Colonic mucosa (tissue), 4 donors: ENCODE measurements at regions not wholly inside any gene's neighbourhood (a gene's known extent, or its start where the extent isn't known, plus 50 kb on each side); places are given as distances from the start of the nearest gene placed in this dataset.
"Not testable (repeated sequence)": the region's sequence is repeated elsewhere in the genome, so short reads cannot be mapped to it uniquely, and the experiment has no call there.

Source experiments
- DNase-seq: peaks from one replicate; pipeline ENCODE4 v3.0.0-alpha.2; 2020
- H3K27ac ChIP-seq: fragments of 200-600 bp; one replicate; pipeline ENCODE4 v1.8.0; 2021
- H3K27me3 ChIP-seq: fragments of 200-600 bp; one replicate; pipeline ENCODE4 v1.8.0; 2021
- H3K36me3 ChIP-seq: fragments of 200-600 bp; one replicate; pipeline ENCODE4 v1.8.0; 2021
- H3K4me1 ChIP-seq: fragments of 200-600 bp; one replicate; pipeline ENCODE4 v1.8.0; 2021; ENCODE audit warnings: mild to moderate bottlenecking
- H3K4me3 ChIP-seq: fragments of 200-600 bp; one replicate; pipeline ENCODE4 v1.8.0; 2021
- H3K9ac ChIP-seq, 2 donors: one replicate each; pipeline ENCODE4 v1.7.0; 2013; ENCODE audit warnings: control low read depth in 2 of 2, low read depth in 2 of 2, low read length in 2 of 2
- H3K9me3 ChIP-seq: fragments of 200-600 bp; one replicate; pipeline ENCODE4 v1.8.0; 2021
- intact Hi-C: fragments of 100-400 bp; cut with DNase I; formaldehyde crosslinking; loops from one replicate; pipeline ENCODE4 v1.14.1; 2022
- TF ChIP-seq, protein P1 (sequence below): fragments of 200-600 bp; IDR thresholded peaks from one replicate; pipeline ENCODE4 v1.8.0; 2022; ENCODE audit warnings: antibody characterized with exemption, mild to moderate bottlenecking
- donor health status: healthy.
- donor health status: DM: no; HTN: no; CAD: no.
- donor health status: DM: no; HTN: no; CAD: no.

DNA sequence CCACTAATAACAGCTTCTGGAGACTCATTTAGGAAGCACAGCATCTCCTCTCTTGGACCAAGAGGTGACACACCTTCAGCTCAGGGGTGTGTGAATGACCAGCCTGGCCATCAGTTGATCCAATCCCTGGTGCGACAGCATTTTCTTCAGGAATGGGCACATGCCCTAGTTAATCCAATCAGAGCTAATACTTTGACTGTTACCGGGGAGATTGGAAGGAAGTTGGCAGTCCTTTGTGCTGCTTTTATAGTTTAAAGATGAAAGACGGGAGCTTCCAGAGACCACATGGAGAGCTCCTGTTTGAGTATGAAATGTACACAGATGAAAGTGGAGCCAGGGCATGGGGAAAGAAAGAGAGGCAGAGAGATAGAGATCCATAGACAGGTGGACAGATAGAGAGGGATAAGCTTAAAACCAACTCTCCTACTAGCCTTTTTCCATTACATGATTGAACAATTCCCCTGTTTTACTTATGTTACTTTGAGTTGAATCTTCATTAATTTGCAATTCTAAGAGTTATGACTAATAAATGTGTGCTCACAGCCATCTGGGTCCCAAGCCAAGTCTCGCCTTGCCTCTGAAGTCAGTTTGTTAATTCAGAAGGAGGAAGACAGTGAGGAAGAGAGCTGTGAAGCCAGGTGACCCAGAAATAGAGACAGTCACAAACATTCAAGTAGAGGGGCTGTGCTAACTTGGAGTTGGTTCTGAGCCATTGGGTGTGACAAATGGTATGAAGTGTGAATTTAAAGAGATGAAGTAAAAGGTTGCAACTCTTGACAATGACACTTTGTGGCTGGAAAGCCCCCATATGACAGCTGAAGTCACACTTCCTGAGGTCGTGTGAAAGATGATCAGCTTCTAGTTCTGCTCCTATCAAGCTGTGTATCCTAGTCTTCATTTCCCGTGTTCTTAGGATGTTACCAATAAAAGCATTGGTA, 120.0 kb upstream of the GOT2 start:
- no peak for DNase-seq
- Histone ChIP-seq H3K4me1 (no peaks in the 10 kb centered on the region), H3K27me3 (no peaks in the 10 kb centered on the region), H3K36me3 (no peaks in the 10 kb centered on the region), H3K9me3 (no peaks in the 10 kb centered on the region), H3K9ac (no peak overlapping the region), H3K27ac (no peak overlapping the region), H3K4me3 (no peak overlapping the region)
- TF ChIP-seq, protein P1, sequence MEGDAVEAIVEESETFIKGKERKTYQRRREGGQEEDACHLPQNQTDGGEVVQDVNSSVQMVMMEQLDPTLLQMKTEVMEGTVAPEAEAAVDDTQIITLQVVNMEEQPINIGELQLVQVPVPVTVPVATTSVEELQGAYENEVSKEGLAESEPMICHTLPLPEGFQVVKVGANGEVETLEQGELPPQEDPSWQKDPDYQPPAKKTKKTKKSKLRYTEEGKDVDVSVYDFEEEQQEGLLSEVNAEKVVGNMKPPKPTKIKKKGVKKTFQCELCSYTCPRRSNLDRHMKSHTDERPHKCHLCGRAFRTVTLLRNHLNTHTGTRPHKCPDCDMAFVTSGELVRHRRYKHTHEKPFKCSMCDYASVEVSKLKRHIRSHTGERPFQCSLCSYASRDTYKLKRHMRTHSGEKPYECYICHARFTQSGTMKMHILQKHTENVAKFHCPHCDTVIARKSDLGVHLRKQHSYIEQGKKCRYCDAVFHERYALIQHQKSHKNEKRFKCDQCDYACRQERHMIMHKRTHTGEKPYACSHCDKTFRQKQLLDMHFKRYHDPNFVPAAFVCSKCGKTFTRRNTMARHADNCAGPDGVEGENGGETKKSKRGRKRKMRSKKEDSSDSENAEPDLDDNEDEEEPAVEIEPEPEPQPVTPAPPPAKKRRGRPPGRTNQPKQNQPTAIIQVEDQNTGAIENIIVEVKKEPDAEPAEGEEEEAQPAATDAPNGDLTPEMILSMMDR: no peak
- intact Hi-C loops: no loop called here

DNA sequence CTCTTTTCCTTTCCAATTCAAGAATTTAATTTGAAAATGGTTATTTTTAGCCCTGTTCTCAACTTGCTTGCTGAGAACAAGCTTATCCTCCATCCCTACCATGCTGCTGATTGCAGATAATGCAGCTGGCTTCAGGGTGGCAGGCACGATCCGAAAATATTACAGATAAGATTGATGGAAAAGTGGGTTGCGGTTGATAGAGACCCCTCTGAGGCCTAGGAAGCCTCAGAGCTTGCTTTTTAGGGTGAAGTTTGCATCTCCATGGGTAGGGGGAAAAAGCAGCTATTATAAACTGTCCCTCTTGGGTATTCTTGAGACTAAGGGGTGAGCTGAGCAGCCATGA, 116.5 kb upstream of the GOT2 start:
- intact Hi-C loops: no loop called here
- Histone ChIP-seq H3K4me3 (no peak overlapping the region), H3K36me3 (no peaks in the 10 kb centered on the region), H3K9me3 (no peaks in the 10 kb centered on the region), H3K27ac (no peak overlapping the region), H3K9ac (no peak overlapping the region), H3K4me1 (no peaks in the 10 kb centered on the region), H3K27me3 (no peaks in the 10 kb centered on the region)
- no peak for DNase-seq
- TF ChIP-seq, protein P1: no peak

DNA sequence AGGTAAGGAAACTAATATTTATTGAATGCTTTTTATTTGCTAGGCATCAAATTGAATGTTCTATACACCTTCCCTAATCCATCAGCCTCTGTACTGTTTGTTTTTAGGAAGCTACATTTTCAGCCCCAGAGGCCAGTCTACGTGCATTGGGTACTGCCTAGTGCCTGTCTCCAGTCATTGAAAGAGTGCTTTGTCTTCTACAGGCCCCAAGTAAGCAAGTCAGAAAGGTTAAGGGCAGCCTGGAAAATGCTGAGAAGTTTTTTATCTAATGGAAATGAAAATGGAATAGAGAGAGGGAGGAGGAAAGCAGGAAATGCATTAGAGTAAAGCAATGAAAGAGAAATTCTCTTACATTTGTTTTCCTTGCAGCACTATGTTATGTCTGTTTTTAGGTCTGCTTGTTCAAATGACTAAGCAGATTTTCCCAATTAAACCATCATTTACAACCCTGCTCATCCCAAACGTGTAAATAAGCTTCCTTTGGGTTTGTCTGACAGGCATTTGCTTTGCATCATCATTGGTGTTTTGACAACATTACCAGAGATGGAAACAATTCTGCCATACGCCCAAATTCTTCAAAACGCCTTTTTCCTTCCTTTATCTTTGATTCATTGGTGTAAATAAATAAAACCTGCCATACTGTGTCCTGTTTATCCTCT, 116.0 kb upstream of the GOT2 start:
- intact Hi-C loops: no loop called here
- no peaks in the 10 kb centered on the region for H3K9me3 ChIP-seq

DNA sequence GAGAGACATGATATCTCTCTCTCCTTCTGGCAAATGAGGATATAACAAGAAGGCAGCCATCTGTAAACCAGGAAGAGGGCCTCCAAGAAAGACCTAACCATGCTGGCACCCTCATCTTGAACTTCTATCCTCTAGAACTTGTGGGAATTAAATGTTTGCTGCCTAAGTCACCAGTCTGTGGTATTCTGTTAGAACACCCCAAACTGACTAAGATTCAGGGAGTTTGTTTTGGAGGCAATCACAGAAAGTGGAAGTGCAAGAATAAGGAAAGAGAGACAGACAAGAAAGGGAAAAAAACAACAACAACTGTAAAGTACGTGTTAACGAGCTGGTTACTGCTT, 114.5 kb upstream of the GOT2 start:
- no peak for DNase-seq
- TF ChIP-seq, protein P1: no peak
- Histone ChIP-seq H3K27ac (no peak overlapping the region), H3K9ac (no peak overlapping the region), H3K4me3 (no peak overlapping the region), H3K4me1 (no peaks in the 10 kb centered on the region), H3K9me3 (no peaks in the 10 kb centered on the region), H3K27me3 (no peaks in the 10 kb centered on the region), H3K36me3 (no peaks in the 10 kb centered on the region)
- intact Hi-C loops: no loop called here

More for the DNA sequence above, 116.0 kb upstream of the GOT2 start:
- Histone ChIP-seq H3K27ac (no peak overlapping the region), H3K4me3 (no peak overlapping the region), H3K4me1 (no peaks in the 10 kb centered on the region), H3K36me3 (no peaks in the 10 kb centered on the region), H3K27me3 (no peaks in the 10 kb centered on the region), H3K9ac (no peak overlapping the region)
- DNase-seq: no peak
- TF ChIP-seq, protein P1: no peak

DNA sequence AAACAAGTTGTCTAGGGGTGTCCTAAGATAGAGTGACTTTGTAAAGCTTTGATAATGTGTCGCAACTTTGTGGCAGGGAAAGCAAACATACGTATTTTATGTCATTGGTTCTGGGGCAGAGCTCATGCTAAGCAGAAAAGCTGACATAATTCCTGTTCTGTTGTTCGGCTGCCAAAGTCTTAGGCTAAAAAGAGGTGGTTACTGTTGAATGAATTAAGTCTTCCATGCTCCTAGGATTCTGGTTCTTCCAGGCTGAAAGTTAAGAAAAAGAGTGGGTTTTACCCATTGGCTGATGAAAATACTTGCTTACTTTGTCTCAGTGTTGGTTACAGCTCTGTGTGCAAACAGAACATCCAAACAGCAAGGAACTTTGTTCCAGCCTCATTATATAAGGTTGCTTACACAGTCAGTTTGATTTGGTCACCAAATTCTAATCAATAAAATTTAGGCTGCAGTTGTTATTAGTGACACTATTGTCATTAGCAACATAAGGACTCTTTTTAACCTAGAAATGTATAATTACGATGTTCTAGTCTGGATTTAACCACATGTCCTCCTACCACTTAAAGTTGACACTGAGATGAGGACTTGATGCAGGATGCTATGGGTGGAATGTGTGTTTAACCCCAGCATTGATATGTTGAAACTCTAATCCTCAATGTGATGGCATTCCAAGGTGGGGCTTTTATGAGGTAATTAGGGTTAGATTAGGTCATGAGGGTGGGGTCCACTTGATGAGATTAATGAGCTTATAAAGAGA, 114.0 kb upstream of the GOT2 start:
- Histone ChIP-seq H3K9ac (no peak overlapping the region), H3K4me1 (no peaks in the 10 kb centered on the region), H3K27ac (no peak overlapping the region), H3K36me3 (no peaks in the 10 kb centered on the region), H3K4me3 (no peak overlapping the region), H3K27me3 (no peaks in the 10 kb centered on the region), H3K9me3 (no peaks in the 10 kb centered on the region)
- intact Hi-C loops: no loop called here
- TF ChIP-seq, protein P1: no peak
- DNase-seq: no peak

DNA sequence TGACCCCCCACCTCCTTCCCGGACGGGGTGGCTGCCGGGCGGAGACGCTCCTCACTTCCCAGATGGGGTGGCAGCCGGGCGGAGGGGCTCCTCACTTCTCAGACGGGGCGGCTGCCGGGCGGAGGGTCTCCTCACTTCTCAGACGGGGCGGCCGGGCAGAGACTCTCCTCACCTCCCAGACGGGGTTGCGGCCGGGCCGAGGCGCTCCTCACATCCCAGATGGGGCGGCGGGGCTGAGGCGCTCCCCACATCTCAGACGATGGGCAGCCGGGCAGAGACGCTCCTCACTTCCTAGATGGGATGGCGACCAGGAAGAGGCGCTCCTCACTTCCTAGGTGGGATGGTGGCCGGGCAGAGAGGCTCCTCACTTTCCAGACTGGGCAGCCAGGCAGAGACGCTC, 112.1 kb upstream of the GOT2 start:
- H3K4me3 ChIP-seq, H3K36me3 ChIP-seq, H3K4me1 ChIP-seq, intact Hi-C loops, DNase-seq, H3K9me3 ChIP-seq, H3K9ac ChIP-seq, H3K27ac ChIP-seq, H3K27me3 ChIP-seq: not testable (repeated sequence)
